Epithelial cell of proximal tubule (primary cell): ENCODE measurements at regions not wholly inside any gene's neighbourhood (a gene's known extent, or its start where the extent isn't known, plus 50 kb on each side); places are given as distances from the start of the nearest gene placed in this dataset.
"Not testable (repeated sequence)": the region's sequence is repeated elsewhere in the genome, so short reads cannot be mapped to it uniquely, and the experiment has no call there.

Source experiments
- DNase-seq: peaks from one replicate; pipeline ENCODE4 v3.0.0-alpha.2; 2011; ENCODE audit warnings: low read depth
- H3K4me3 ChIP-seq: 2 replicates; pipeline ENCODE4 v1.5.1; 2011; ENCODE audit warnings: low read depth, mild to moderate bottlenecking, low read length
- TF ChIP-seq, protein P1 (sequence below): conservative IDR thresholded peaks from 2 replicates; pipeline ENCODE4 v1.5.1; 2012; ENCODE audit warnings: low read depth, mild to moderate bottlenecking, low read length

DNA sequence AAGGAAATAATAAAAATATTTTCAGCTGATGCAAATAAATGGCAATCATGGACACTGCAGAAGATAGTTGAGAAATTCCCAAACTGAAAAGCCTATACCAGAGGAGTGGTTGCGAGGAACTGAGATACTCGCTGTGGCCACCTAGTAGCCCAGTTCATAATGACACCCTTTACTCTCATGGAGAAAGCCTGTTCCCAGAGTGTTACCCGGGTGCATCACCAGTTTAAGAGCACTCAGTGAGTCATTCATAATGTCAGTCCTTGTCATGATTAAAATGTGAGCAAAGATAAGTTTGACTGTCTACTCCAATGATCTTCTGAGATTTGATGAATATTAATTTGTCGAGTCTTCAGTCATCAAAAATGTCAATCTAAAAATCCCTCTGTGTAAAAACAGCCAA lies 138.4 kb upstream of the LRRC3B start:
- no peak overlapping the region for H3K4me3 ChIP-seq
- DNase-seq: no peak
- TF ChIP-seq, protein P1, sequence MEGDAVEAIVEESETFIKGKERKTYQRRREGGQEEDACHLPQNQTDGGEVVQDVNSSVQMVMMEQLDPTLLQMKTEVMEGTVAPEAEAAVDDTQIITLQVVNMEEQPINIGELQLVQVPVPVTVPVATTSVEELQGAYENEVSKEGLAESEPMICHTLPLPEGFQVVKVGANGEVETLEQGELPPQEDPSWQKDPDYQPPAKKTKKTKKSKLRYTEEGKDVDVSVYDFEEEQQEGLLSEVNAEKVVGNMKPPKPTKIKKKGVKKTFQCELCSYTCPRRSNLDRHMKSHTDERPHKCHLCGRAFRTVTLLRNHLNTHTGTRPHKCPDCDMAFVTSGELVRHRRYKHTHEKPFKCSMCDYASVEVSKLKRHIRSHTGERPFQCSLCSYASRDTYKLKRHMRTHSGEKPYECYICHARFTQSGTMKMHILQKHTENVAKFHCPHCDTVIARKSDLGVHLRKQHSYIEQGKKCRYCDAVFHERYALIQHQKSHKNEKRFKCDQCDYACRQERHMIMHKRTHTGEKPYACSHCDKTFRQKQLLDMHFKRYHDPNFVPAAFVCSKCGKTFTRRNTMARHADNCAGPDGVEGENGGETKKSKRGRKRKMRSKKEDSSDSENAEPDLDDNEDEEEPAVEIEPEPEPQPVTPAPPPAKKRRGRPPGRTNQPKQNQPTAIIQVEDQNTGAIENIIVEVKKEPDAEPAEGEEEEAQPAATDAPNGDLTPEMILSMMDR: peak; percentile 53

- TF ChIP-seq, protein P1: no peak
- no peak for DNase-seq
- no peak overlapping the region for H3K4me3 ChIP-seq
These were observed 124.3 kb upstream of the LRRC3B start for GRCh38 chr3:26498271-26498670.

DNA sequence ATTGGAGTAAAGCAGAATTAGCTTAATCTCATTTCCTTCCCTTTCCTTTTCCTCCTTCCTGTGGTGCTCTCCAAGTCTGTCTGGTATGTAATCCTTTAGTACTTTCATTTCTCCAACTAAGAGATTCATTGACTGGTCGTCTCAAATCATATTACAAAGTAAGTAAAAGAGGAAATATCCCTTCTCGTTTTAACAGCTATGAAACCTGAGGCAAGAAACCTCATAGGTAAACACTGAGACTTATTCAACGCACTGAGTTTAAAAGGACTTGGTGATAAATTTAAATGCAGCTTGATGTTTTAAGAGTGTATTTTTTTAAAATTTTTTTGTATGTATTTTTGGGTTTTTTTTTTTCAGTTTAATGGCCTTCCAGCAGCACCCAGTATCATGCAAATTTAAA lies 117.2 kb upstream of the LRRC3B start:
- H3K4me3 ChIP-seq: no peak overlapping the region
- DNase-seq: no peak
- TF ChIP-seq, protein P1: no peak

- not testable (repeated sequence) for DNase-seq, H3K4me3 ChIP-seq
These were observed 108.0 kb upstream of the LRRC3B start for GRCh38 chr3:26514445-26515029.

GRCh38 chr3:26515351-26515750 lies 107.2 kb upstream of the LRRC3B start:
- DNase-seq: no peak
- no peak overlapping the region for H3K4me3 ChIP-seq
- TF ChIP-seq, protein P1: no peak

GRCh38 chr3:26521261-26521660 lies 101.3 kb upstream of the LRRC3B start:
- DNase-seq: no peak
- H3K4me3 ChIP-seq: no peak overlapping the region
- TF ChIP-seq, protein P1: no peak

DNA sequence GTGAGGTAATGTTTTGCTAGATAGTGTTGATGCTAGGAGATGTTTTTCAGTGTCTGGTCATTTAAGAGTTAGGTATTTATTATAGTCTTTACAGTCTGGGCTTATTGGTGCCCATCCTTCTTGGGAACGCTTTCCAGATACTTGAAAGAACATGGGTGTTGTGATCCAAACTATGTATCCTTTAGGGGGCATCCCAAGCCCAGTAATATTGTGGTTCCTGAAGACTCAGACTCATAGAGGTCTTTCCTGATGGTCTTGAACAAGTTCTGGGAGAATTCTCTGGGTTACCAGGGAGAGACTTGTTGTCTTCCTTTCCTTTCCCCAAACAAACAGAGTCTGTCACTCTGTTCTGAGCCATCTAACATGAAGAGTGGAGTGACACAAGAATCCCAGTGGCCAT lies 99.7 kb upstream of the LRRC3B start:
- no peak overlapping the region for H3K4me3 ChIP-seq
- TF ChIP-seq, protein P1: no peak
- DNase-seq: no peak
